CD4-positive, alpha-beta T cell (primary cell): ENCODE measurements at regions not wholly inside any gene's neighbourhood (a gene's known extent, or its start where the extent isn't known, plus 50 kb on each side); places are given as distances from the start of the nearest gene placed in this dataset.

Source experiments
- ATAC-seq: fragments of 200-7000 bp; cut with Tn5 transposase; one replicate; pipeline ENCODE4 v1.10.0; 2022; ENCODE audit warnings: mild to moderate bottlenecking; ENCODE audit not compliant: poor library complexity
- CTCF ChIA-PET: fragments of 350-600 bp; sonication (Branson Sonifier 250); formaldehyde crosslinking; loops from one replicate; lab custom pipeline; 2021; ENCODE audit warnings: antibody characterized with exemption, inconsistent platforms; lab: Charles Lee
- POLR2A ChIA-PET: fragments of 350-600 bp; sonication (Branson Sonifier 250); formaldehyde crosslinking; loops from one replicate; lab custom pipeline; 2021; ENCODE audit warnings: antibody characterized with exemption, inconsistent platforms; lab: Charles Lee
- DNase-seq, 14 experiments: peaks; one replicate each; pipeline ENCODE4 v3.0.0-alpha.2; 2013 to 2020; ENCODE audit warnings: mixed read lengths in 2 of 14
- H3K27ac ChIP-seq, 2 donors: one replicate each; pipeline versions ENCODE4 v1.5.1 to v1.7.0; 2013; ENCODE audit warnings: low read length in 2 of 2, low read depth in 1 of 2, mild to moderate bottlenecking in 1 of 2
- H3K27me3 ChIP-seq, 2 experiments: 1 replicate in 1 of 2; 2 replicates in 1 of 2; pipeline versions ENCODE4 v1.6.1 to v1.7.0; 2013; ENCODE audit warnings: low read length in 2 of 2, control low read depth in 1 of 2, mild to moderate bottlenecking in 1 of 2, moderate library complexity in 1 of 2; ENCODE audit not compliant: insufficient read depth in 2 of 2, control insufficient read depth in 1 of 2
- H3K36me3 ChIP-seq: one replicate; pipeline ENCODE4 v1.6.1; 2013; ENCODE audit warnings: low read length, control low read depth; ENCODE audit not compliant: insufficient read depth
- H3K4me1 ChIP-seq: one replicate; pipeline ENCODE4 v1.6.1; 2013; ENCODE audit warnings: low read length, control low read depth; ENCODE audit not compliant: insufficient read depth
- H3K4me3 ChIP-seq: one replicate; pipeline ENCODE4 v1.5.1; 2013; ENCODE audit warnings: mild to moderate bottlenecking, low read length, moderate library complexity
- H3K9me3 ChIP-seq, 2 experiments: 1 replicate in 1 of 2; 2 replicates in 1 of 2; pipeline versions ENCODE4 v1.6.1 to v1.7.0; 2013; ENCODE audit warnings: low read length in 2 of 2, mild to moderate bottlenecking in 2 of 2, control low read depth in 1 of 2, moderate library complexity in 1 of 2; ENCODE audit not compliant: control insufficient read depth in 1 of 2, insufficient read depth in 1 of 2
- H3K27ac Mint-ChIP-seq: one replicate; pipeline ENCODE4 v1.8.0; 2020; ENCODE audit warnings: mixed read lengths
- H3K27me3 Mint-ChIP-seq: one replicate; pipeline ENCODE4 v1.8.0; 2021; ENCODE audit warnings: mixed read lengths
- H3K36me3 Mint-ChIP-seq: one replicate; pipeline ENCODE4 v1.8.0; 2021; ENCODE audit warnings: low read depth, mixed read lengths
- H3K4me1 Mint-ChIP-seq: one replicate; pipeline ENCODE4 v1.8.0; 2021; ENCODE audit warnings: low read depth, mixed read lengths
- H3K4me3 Mint-ChIP-seq: one replicate; pipeline ENCODE4 v1.8.0; 2020; ENCODE audit warnings: mild to moderate bottlenecking, mixed read lengths
- H3K9me3 Mint-ChIP-seq: one replicate; pipeline ENCODE4 v1.8.0; 2020; ENCODE audit warnings: mixed read lengths
- intact Hi-C, 2 experiments: fragments of 100-400 bp; cut with DNase I in 1 of 2; cut with micrococcal nuclease in 1 of 2; formaldehyde crosslinking; loops; one replicate each; pipeline versions ENCODE4 v1.15.1 to v1.9.0; 2023 to 2025; cut with DNase I, micrococcal nuclease
- TF ChIP-seq, protein P1 (sequence below): fragments of 200-600 bp; IDR thresholded peaks from one replicate; pipeline ENCODE4 v1.8.0; 2022; ENCODE audit warnings: antibody characterized with exemption, mild to moderate bottlenecking

DNA sequence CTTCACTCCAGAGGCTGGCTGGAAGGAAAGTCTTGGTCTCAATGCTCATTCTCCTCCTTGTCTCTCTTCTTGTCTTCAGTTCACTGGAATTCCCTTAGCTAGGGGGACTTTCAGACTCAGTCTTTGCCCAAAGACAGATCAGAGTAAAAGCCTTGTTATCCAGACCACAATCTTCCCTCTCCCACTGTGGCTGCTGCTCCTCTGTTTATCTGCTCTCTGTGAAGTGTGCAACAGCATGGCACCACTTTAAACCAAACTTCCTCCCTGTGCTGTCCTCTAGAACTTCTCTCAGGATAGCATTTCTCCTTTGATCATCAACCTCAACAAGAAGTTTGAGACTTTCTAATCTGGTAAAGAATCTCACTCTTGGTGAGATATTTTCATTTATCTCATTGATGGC is 530.1 kb upstream of the SLIT2 start:
- ChIA-PET POLR2A (no interaction called here), CTCF (no interaction called here)

DNA sequence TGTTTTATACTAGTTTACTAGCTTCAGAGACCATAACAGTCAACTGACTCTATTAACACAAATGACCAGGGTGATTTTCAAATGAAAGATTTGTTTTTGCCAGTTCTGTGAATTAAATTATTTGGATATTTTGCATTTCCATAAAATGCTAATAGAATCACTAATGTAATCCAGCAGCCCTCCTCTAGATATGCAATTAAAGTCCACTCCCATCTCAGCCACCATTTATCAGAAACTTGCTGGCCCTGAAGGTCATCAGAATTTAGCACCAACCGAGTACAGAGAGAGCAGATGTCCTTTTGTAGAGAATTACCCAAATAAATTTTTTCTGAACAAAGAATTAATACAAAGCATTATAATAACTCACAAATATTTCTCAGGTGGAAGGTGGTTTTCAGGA is 531.1 kb upstream of the SLIT2 start:
- H3K9me3 ChIP-seq = no peaks in the 10 kb centered on the region
- no peaks in the 10 kb centered on the region for H3K4me1 ChIP-seq
- ChIA-PET POLR2A (no interaction called here), CTCF (no interaction called here)
- TF ChIP-seq, protein P1, sequence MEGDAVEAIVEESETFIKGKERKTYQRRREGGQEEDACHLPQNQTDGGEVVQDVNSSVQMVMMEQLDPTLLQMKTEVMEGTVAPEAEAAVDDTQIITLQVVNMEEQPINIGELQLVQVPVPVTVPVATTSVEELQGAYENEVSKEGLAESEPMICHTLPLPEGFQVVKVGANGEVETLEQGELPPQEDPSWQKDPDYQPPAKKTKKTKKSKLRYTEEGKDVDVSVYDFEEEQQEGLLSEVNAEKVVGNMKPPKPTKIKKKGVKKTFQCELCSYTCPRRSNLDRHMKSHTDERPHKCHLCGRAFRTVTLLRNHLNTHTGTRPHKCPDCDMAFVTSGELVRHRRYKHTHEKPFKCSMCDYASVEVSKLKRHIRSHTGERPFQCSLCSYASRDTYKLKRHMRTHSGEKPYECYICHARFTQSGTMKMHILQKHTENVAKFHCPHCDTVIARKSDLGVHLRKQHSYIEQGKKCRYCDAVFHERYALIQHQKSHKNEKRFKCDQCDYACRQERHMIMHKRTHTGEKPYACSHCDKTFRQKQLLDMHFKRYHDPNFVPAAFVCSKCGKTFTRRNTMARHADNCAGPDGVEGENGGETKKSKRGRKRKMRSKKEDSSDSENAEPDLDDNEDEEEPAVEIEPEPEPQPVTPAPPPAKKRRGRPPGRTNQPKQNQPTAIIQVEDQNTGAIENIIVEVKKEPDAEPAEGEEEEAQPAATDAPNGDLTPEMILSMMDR = no peak
- H3K4me3 Mint-ChIP-seq = no peak overlapping the region
- no peak overlapping the region for H3K27ac ChIP-seq
- intact Hi-C loops = no loop called here
- H3K27ac Mint-ChIP-seq = no peak overlapping the region
- H3K9me3 Mint-ChIP-seq = peaks cover 3% of the 10 kb centered on the region
- no peak overlapping the region for H3K4me3 ChIP-seq
- no peak for ATAC-seq
- H3K27me3 ChIP-seq = no peaks in the 10 kb centered on the region
- no peaks in the 10 kb centered on the region for H3K4me1 Mint-ChIP-seq
- no peak for DNase-seq
- H3K36me3 Mint-ChIP-seq = no peaks in the 10 kb centered on the region
- H3K36me3 ChIP-seq = no peaks in the 10 kb centered on the region
- no peaks in the 10 kb centered on the region for H3K27me3 Mint-ChIP-seq

More for the DNA sequence above, 530.1 kb upstream of the SLIT2 start:
- H3K36me3 Mint-ChIP-seq = no peaks in the 10 kb centered on the region
- ATAC-seq = no peak
- H3K9me3 ChIP-seq = no peaks in the 10 kb centered on the region
- peaks cover 5% of the 10 kb centered on the region for H3K9me3 Mint-ChIP-seq
- no peak overlapping the region for H3K4me3 ChIP-seq
- DNase-seq = no peak
- no peak overlapping the region for H3K4me3 Mint-ChIP-seq
- H3K36me3 ChIP-seq = no peaks in the 10 kb centered on the region
- H3K4me1 Mint-ChIP-seq = no peaks in the 10 kb centered on the region
- no peaks in the 10 kb centered on the region for H3K27me3 Mint-ChIP-seq
- intact Hi-C loops = no loop called here
- no peaks in the 10 kb centered on the region for H3K4me1 ChIP-seq
- H3K27me3 ChIP-seq = no peaks in the 10 kb centered on the region
- TF ChIP-seq, protein P1 = no peak
- H3K27ac Mint-ChIP-seq = no peak overlapping the region
- H3K27ac ChIP-seq = no peak overlapping the region

DNA sequence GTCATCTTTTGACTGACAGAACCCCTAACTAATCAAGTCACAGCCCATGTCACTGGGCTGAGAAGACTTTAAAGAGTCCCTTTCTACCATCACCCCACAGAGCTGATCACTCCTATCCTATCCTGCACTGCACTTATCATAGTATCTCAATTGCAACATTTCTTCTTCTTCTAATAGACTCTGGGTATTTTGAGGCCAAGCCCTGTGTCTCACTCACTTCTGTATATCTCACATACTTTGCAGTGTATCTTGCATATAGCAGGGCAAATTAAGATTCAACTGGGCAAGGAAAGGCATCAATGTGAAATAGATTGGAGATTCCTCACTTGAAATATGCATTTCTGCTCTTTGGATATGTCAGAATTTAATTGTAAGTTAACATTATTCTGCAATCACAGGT is 531.5 kb upstream of the SLIT2 start:
- H3K4me1 Mint-ChIP-seq = no peaks in the 10 kb centered on the region
- Histone ChIP-seq H3K27ac (no peak overlapping the region), H3K36me3 (no peaks in the 10 kb centered on the region), H3K4me1 (no peaks in the 10 kb centered on the region), H3K9me3 (no peaks in the 10 kb centered on the region), H3K4me3 (no peak overlapping the region), H3K27me3 (no peaks in the 10 kb centered on the region)
- H3K27ac Mint-ChIP-seq = no peak overlapping the region
- no peak overlapping the region for H3K4me3 Mint-ChIP-seq
- H3K27me3 Mint-ChIP-seq = no peaks in the 10 kb centered on the region
- intact Hi-C loops = no loop called here
- no peaks in the 10 kb centered on the region for H3K36me3 Mint-ChIP-seq
- TF ChIP-seq, protein P1 = no peak
- H3K9me3 Mint-ChIP-seq = peaks cover 3% of the 10 kb centered on the region
- ChIA-PET CTCF (no interaction called here), POLR2A (no interaction called here)
- ATAC-seq = no peak
- no peak for DNase-seq
